DMS79 (cell line): ENCODE measurements at regions not wholly inside any gene's neighbourhood (a gene's known extent, or its start where the extent isn't known, plus 50 kb on each side); places are given as distances from the start of the nearest gene placed in this dataset.
A peak's percentile ranks its signal among the peaks of the same experiment; 100 is the strongest.
"Not testable (repeated sequence)": the region's sequence is repeated elsewhere in the genome, so short reads cannot be mapped to it uniquely, and the experiment has no call there.

Source experiments
- DNase-seq: peaks from one replicate; lab custom pipeline; 2025; lab: John Stamatoyannopoulos, UW

DNA sequence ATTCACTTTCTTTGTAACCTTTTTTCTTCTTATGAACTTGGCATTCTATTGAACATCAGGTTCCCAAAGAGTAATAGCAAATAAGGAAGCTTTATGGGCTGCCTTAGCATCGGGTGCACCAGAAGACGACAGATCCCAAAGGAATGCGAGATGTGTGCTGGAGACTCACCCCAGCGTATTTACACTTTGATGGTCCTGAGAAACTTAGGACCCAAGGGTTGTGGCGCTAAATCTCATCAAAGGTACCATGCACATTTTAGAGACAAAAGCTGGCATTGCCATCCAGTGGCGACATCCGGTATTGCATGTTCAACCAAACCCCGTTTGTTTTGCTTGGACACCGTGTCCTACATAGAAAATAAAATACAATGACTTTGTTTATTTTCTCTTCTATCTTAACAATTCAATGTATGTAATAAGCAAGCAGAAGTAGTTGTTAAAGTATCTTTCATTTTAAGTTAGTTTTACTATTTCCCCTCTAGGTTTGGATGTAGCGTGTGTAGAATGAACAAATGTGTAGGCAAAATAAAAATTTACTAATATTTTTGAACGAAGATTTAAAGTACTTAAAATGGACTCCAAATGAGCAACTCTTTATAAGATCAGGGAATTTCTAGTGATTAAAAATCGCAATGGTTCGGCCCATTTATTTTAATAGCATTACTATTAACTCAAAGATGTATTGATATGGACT is 1154.8 kb downstream of the GATA3 start:
- peak; percentile 0 for DNase-seq

DNA sequence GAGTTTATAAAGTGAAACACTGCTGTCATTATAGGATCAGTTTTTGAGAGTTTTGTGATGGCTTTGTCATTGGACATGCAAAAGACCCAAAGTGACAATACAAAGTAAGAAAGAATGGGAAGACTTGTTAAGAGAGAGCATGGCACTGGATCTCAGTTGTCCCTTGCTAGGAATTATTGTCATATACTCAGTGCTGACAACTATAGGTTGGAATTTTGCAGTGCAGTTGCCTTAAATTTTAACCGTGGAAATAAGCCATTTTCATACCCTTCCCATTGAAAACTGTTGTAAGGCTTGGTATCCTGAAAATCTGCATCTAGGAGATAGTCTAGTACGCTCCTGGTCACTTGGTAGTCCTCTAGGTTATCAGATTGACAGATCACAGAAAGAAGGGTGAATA is 1156.7 kb downstream of the GATA3 start:
- DNase-seq: no peak

DNA sequence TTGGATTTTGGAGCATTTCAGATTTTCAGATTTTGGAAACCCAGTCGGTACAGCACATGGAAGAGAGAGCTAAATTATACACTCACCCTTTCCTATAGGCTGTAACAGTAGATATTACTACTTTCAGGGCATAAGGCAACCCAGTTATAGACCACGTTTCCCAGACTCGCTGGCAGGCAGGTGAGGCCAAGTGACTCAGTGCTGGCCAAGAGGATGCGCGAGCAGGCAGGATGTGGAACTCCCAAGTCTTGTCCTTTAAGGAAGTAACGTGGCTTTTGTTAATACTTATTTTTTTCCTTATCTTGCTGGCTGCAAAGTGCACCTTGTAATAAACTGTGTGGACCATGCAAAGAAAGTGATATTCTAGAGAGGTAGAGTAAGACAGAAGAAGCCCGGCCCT is 1160.1 kb downstream of the GATA3 start:
- no peak for DNase-seq

DNA sequence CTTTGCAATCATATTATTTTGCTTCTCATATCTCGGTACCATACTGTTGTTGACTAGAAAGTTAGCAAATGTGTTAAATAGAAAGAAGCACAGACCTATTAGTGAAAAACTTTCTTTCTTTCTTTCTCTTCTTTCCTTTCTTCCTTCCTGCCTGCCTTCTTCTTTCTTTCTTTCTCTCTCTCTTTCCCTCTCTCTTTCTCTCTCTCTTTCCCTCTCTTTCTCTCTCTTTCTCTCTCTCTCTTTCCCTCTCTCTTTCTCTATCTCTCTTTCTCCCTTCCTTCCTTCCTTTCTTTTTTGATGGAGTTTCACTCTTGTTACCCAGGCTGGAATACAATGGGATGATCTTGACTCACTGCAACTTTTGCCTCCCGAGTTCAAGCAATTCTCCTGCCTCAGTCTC is 1160.6 kb downstream of the GATA3 start:
- no peak for DNase-seq

DNA sequence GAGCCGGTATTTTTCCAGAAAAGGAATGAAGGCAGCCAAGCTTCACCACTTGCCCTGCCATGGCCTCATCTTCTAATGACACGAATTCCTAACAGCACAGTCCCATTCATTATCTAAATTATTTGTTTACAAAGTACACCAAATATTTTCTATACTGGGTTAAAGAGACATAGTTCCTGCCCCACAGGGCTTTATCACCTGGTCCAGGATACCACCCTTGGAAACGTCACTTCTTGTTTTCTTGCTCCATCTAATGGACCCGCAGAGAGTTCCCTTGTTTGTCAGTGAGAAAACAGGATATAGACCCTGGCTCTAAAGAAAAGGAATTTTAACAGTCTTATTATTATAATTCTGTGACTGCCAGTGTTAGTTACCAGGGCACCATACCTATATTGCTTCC is 1165.4 kb downstream of the GATA3 start:
- no peak for DNase-seq

DNA sequence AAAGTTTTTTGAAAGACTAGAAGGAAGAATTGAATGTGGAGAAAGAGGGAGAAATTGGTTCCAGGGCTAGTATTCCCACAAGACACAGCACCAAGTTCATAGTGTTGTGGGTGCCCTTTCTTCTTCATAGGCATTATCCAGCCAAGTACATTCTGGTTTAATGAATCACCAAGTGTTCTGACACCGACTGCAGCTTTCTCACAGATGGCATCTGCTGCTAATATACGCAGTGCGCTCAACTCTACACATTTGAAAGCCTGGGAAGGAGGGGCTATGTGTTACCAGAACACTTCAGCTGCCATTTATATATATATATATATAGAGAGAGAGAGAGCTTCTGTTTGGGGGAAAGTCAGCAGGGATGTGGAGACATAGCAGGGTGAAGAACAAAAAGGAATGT is 1168.4 kb downstream of the GATA3 start:
- DNase-seq: no peak

DNA sequence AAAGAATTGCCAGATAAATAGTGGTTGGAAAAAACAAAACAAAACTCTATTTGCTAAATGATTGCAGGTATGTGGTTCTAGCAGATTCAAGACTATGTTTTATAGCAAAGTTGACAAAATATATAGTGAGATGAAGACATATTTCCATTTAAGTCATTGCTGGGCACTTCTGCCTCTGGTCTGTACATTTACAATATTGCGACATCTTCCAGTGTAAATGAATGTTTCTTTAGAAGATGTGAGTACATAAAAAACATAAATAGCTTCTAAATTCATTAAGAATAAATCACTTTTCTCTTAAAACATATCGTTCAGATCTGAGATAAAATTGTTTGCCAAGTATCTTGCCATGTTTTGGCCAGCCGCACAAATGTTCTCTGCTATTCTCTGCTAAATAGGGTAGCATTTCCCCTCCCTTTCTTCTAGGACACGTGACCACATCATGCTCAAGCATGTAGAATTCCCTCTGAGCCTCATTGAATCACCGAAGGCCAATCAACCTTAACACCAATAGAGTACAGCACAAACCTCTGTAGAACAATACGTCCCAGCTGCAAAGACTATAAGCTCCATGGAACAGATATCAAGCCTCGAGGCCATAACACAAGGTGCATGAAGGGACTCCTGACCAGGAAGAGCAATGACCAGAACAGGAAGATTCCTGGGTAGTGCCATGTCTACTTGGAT is 1173.3 kb downstream of the GATA3 start:
- no peak for DNase-seq

DNA sequence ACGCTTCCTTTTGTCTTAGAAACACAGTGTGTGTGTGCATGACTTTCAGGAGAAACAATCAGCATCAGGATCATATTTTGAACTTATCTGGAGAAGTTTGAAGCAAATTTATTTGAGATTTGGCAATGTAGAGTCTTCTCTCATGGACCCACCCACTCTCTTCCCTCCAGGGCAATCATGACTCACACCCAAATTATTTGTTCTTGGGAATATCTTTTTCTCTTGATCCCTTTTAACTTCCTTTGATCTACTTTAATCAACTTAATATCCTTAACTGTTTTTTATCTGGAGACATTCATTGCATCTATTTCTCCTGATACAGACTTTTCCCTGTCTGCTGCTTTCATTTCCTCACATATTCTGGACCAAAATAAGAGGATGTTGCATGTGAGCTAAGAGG is 1174.3 kb downstream of the GATA3 start:
- no peak for DNase-seq

DNA sequence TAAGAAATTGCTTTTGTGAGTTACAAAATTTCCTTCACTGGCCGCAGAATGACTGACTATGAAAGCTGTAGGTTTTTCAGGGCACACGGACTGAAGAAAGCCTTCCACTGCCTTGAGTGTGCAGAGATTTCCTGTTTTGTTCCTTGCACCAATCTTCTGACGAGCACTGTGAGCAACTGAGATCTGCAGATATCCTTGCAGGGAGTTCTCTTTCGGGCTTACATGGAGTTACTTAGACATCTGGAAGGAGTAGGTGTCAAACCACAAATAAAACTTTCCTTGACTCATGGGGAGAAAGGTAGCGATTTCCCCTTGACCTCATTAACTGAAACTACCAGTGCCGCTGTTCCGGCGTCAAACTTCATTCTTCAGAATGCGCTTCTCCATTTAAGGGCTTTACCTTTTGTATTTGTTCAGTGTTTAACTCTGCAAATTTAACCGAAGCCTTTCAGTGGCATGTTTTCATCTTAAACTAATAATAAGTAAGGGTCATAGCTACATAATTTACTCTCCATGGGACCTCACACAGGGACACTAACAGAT is 1175.3 kb downstream of the GATA3 start:
- DNase-seq: no peak

DNA sequence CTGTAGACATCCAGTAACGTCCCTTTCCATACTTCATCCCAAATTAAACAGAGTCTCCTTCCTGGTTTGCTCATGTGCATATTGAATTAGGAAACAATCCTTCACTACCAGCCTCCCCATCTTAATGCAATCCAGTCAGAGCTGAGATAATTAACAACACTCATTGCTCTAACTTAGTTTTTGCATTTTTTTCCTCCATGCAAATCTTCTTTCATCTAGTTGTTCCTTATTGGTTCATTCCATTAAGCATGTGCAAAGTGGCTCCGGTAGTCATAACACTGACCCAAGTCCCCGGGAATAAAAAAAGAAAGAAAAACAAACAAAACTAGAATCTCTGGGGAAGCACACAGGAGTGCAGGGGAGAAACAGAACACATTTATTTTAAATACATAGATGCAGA is 1176.1 kb downstream of the GATA3 start:
- no peak for DNase-seq

DNA sequence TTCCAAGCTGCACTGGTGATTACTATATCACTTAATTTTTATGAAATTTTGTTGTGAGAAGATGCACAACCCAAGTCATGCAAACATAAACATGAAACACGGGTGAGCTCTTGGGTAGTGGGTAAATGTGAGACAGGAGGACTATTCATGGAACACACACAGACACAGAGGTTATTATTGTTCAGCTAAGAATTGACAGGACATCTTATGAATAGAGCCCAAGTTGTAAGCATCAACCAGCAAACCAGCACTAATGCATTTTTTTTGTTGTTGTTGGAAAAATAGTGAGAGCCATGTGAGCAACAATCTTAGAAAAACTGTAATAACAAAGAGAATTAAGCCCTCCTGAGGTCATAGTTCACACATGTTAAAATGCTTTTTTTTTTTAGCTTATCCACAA is 1179.7 kb downstream of the GATA3 start:
- no peak for DNase-seq

DNA sequence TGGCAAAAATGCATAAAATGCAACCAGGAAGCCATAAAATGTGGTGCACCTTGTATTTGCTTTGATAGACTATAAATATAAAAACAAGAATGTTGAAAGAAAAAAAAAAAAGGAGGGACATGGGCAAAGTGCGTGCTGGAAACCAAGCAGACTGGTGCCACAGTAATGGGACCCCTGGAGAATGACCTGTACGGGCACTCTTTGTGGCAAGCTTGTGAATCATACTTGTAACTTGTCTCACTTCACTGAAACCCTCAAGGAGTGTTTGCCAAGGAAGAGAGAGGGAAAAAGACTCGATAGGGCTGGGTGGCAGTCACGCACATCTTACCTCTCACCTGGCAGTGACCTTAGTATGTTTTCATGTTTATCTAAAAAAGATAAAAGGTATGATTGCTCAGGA is 1183.6 kb downstream of the GATA3 start:
- no peak for DNase-seq

DNA sequence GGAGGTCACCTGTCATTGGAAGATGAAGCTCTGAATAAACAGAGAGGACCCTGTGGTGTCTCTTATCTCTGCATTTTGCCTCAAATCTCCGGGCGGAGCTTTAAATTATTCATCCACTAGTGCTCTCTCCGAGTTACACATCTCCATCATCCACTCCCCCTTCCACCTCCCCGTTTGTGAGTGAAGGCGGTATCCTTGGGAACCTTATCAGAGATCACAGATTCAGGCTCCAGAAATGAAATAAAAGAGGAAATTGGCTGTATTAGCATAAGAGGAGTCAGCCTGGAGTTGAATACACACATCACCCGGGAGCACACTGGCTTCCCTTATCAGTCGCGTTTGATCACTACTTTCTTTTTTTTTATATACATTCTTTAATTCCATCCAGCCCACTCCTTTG is 1184.8 kb downstream of the GATA3 start:
- no peak for DNase-seq

DNA sequence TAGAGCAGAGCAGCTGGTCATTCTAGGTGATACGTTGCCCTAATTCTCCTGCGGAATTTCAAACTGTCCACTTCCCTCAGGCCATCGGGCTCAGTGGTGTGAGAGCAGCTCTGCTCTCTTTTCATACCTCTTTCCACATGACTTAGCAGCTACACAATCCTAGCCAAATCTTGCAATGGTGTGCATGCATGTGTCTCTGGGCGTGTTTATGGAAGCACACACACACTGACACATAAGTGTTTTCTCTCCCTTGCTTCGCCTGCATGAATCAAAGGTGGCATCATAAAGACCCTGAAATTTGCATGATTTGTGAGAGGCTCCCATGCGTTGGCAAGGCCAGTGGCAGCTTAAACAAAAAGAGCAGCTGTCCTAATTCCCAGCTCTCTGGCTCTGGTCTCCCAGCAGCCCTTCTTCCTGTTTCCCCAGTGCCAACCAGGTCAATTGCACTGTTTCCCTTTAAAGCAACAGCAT is 1189.5 kb downstream of the GATA3 start:
- DNase-seq: no peak

DNA sequence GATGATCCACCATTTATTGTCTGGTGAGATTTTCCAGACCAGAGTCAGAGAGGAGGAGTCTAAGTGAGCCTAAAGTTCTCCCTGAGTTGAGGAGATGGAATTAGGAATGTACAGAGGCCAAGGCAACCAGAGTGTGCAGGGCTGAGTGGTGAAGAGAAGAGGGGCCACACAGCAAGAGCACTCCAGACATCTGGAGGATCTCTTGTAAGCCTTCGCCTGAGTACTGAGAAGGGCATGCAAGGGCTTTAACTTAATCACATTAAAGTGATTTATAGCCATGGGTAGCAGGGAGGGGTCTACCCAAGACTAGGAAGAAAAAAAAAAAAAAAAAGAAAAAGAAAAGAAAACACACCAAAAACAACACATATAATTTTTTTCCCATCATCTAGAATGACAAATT is 1190.4 kb downstream of the GATA3 start:
- no peak for DNase-seq

DNA sequence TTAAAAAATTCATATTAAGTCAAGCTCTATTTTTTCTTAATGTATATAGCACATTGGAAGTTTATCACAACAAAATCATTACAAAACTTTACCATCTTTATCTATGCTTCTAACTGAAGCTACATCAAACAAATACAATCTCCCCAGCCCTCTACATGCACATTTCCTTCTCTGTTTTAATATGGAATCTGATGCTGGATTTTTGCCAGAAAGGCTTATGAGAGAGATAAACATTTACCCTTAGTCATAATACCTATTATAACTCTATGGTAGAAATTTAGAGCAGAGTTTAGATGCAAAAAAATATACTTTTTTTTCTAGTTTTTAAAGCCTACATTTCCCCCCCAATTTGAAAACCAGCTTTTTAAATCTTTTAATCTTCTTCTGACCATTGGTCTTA is 1198.6 kb downstream of the GATA3 start:
- DNase-seq: no peak

DNA sequence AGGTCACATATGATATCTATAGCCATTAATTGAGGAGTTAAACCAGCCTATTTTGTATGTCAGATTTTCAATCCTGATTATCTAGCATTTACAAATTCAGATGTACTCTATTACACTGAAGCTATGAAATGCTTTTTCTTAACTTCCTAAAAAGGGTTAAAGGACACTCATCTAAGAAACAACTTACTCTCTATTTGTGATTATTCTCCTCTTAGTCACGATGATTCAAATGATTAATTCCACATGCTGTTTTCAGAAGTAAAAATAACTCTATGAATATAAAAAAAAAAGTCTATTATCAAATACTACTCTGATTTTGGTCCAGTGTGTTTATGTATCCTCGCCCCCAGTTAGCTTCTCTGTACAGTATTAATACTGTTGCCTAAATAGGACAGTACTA is 1199.9 kb downstream of the GATA3 start:
- DNase-seq: no peak

DNA sequence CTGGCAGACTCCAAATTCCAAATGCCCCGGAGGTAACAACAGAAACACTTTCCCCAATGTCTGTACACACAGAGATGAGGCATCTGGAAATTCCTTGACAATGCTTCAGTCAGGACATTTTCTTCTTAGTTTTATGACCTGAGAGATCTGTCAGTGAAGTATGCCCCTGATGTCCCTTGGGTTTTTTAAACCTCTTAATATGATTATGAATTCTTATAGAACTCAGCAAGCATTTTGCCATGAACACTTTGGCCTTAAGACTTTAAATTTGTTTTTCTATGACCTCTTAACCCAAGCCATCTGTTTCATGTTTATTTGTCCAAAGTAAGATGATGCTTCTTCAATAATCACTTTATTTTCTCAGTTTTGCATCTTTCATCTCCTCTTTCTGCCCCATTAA is 1206.2 kb downstream of the GATA3 start:
- DNase-seq: no peak

DNA sequence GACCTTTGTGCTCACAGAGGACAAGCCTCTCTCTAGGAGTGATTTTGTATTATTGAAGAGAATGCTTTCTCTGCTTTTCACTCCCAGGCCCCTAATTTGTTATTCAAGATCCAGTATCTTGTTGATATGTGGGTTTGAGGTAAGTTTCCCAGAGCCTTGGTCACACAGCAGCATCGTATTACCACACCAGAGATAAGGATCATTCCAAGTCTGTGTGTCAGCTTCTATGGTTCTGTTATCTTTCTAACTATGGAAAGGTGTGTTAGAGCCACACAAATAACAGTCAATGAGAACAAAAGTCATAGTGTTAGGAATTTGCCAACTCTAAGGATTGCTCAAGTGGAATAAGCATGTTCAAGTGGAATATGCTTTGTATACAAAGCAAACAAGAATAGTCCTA is 1208.3 kb downstream of the GATA3 start:
- no peak for DNase-seq

DNA sequence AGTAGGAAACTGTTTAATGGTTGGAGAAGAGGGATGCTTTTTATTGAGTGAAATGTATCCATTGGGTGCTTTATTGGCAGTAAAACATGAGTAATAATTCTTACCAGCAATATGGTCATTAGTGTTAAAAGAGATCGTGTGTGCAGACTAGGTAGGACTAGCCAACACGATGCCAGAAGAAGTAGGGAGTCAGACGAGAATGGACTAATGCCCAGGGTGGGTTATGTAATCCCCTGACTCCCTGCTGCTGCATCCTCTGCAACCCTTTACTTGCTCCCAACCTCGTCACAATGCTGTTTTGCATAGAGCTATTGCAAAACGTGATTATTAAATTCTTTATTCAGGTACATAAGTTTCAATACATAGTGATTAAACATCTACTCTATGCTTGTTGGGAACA is 1213.7 kb downstream of the GATA3 start:
- DNase-seq: no peak

DNA sequence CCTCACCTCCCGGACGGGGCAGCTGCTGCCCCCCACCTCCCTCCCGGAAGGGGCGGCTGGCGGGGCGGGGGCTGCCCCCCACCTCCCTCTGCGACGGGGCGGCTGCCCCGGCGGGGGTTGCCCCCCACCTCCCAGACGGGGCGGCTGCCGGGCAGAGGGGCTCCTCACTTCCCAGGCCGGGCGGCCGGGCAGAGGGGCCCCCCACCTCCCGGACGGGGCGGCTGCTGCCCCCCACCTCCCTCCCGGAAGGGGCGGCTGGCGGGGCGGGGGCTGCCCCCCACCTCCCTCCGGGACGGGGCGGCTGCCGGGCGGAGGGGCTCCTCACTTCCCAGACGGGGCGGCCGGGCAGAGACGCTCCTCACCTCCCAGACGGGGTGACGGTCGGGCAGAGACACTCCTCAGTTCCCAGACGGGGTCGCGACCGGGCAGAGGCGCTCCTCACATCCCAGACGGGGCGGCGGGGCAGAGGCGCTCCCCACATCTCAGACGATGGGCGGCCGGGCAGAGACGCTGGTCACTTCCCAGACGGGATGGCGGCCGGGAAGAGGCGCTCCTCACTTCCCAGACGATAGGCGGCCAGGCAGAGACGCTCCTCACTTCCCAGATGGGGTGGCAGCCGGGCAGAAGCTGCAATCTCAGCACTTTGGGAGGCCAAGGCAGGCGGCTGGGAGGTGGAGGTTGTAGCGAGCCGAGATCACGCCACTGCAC is 1218.8 kb downstream of the GATA3 start:
- DNase-seq: not testable (repeated sequence)

DNA sequence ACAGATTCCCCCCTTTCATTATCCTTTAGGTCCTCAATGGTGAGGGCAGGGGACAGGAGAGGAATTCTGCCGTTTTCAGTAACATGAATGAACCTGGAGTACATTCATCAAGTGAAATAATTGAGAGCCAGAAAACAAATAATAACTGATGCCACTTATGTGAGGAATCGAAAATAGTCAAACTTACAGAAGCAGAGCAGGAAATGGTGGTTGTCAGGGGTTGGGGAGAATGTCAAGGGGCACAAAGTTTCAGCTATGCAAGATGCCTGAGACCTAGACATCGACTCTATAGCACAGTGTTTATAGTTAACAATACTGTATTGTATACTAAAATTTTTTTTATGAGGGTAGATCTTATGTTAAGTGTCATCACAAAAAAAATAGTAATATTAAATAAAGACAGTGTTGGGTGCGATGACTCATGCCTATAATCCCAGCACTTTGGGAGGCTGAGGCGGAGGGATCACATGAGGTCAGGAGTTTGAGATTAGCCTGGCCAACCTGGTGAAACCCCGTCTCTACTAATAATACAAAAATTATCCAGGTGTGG is 1219.8 kb downstream of the GATA3 start:
- DNase-seq: no peak

DNA sequence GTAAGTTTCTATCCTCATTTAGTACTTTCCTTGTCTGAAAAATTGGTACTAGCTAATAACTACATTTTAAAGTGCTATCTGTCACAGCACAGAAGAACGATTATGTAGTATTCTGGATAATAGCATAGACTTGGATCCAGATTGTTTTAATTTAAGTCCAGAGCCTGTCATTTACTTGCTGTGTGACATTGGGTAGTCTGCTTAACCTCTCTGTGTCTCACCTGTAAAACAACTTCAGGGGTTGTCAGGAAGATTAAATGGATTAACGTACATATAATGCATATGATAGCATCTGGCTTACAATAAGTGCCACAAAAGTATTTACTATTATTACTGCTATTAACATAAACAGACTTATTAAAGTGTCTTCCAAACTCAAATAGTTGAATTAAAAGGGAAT is 1221.4 kb downstream of the GATA3 start:
- DNase-seq: no peak
